GM23338 (cell line): ENCODE measurements at regions not wholly inside any gene's neighbourhood (a gene's known extent, or its start where the extent isn't known, plus 50 kb on each side); places are given as distances from the start of the nearest gene placed in this dataset.

Source experiments
- ATAC-seq: fragments of 200-7000 bp; cut with Tn5 transposase; 3 replicates; pipeline ENCODE4 v1.9.1; 2020
- DNase-seq: peaks from one replicate; pipeline ENCODE4 v3.0.0-alpha.2; 2015; ENCODE audit warnings: low spot score
- H2AFZ ChIP-seq: fragments of 200-600 bp; sonication (generic); 2 replicates; pipeline ENCODE4 v1.8.0; 2016; ENCODE audit warnings: antibody characterized with exemption, mild to moderate bottlenecking, moderate library complexity
- H3F3A ChIP-seq: fragments of 200-600 bp; sonication (generic); replicated peaks from 2 replicates; pipeline ENCODE4 v1.8.0; 2017; ENCODE audit warnings: antibody characterized with exemption, mixed run types, low read depth
- H3K27ac ChIP-seq: fragments of 200-600 bp; sonication (generic); 2 replicates; pipeline ENCODE4 v1.6.1; 2016; ENCODE audit warnings: low read depth
- H3K27me3 ChIP-seq: fragments of 200-600 bp; sonication (generic); 2 replicates; pipeline ENCODE4 v1.8.0; 2016; ENCODE audit warnings: mild to moderate bottlenecking, mixed run types, moderate library complexity; ENCODE audit not compliant: insufficient read depth
- H3K36me3 ChIP-seq: fragments of 200-600 bp; sonication (generic); 2 replicates; pipeline ENCODE4 v1.8.0; 2016; ENCODE audit warnings: mild to moderate bottlenecking; ENCODE audit not compliant: insufficient read depth
- H3K4me1 ChIP-seq: fragments of 200-600 bp; sonication (generic); 2 replicates; pipeline ENCODE4 v1.8.0; 2016; ENCODE audit warnings: mild to moderate bottlenecking, moderate library complexity; ENCODE audit not compliant: insufficient read depth
- H3K4me2 ChIP-seq: fragments of 200-600 bp; sonication (generic); 2 replicates; pipeline ENCODE4 v1.7.1; 2017; ENCODE audit warnings: mixed run types
- H3K4me3 ChIP-seq: fragments of 200-600 bp; sonication (generic); 2 replicates; pipeline ENCODE4 v1.6.1; 2016; ENCODE audit warnings: mixed run types
- H3K79me2 ChIP-seq: fragments of 200-600 bp; sonication (generic); replicated peaks from 2 replicates; pipeline ENCODE4 v1.8.0; 2017; ENCODE audit warnings: mild to moderate bottlenecking; ENCODE audit not compliant: insufficient read depth
- H3K9me2 ChIP-seq: fragments of 200-600 bp; sonication (generic); 2 replicates; pipeline ENCODE4 v1.8.0; 2017; ENCODE audit not compliant: insufficient read depth
- H4K20me1 ChIP-seq: fragments of 200-600 bp; sonication (generic); replicated peaks from 2 replicates; pipeline ENCODE4 v1.8.0; 2017; ENCODE audit warnings: mild to moderate bottlenecking; ENCODE audit not compliant: insufficient read depth
- H3K27ac Mint-ChIP-seq: 2 replicates; pipeline ENCODE4 v1.8.0; 2020; ENCODE audit warnings: inconsistent platforms, mild to moderate bottlenecking, moderate library complexity, mixed read lengths
- H3K27me3 Mint-ChIP-seq: 3 replicates; pipeline ENCODE4 v1.8.0; 2022; ENCODE audit warnings: low read depth, mild to moderate bottlenecking, moderate library complexity, mixed read lengths, inconsistent platforms; ENCODE audit not compliant: insufficient read depth, poor library complexity
- H3K36me3 Mint-ChIP-seq: 3 replicates; pipeline ENCODE4 v1.8.0; 2021; ENCODE audit warnings: low read depth, mild to moderate bottlenecking, inconsistent platforms, moderate library complexity, mixed read lengths
- H3K4me1 Mint-ChIP-seq: 3 replicates; pipeline ENCODE4 v1.8.0; 2020; ENCODE audit warnings: mild to moderate bottlenecking, inconsistent platforms, mixed read lengths
- H3K4me3 Mint-ChIP-seq: 3 replicates; pipeline ENCODE4 v1.8.0; 2021; ENCODE audit warnings: moderate library complexity, mild to moderate bottlenecking, inconsistent platforms, mixed read lengths
- H3K9me3 Mint-ChIP-seq: 3 replicates; pipeline ENCODE4 v1.8.0; 2020; ENCODE audit warnings: moderate library complexity, mild to moderate bottlenecking, inconsistent platforms, mixed read lengths
- CTCF ChIP-seq, 2 experiments: fragments of 200-600 bp in 1 of 2; sonication (generic) in 1 of 2; conservative IDR thresholded peaks; 2 replicates each; pipeline versions ENCODE4 v1.5.1 to v1.6.1; 2016 to 2017; ENCODE audit warnings: antibody characterized with exemption in 2 of 2, low read depth in 2 of 2, mild to moderate bottlenecking in 2 of 2, moderate library complexity in 1 of 2
- EZH2phosphoT487 ChIP-seq: fragments of 200-600 bp; sonication (generic); IDR thresholded peaks from one replicate; pipeline ENCODE4 v1.8.1; 2018; ENCODE audit warnings: antibody characterized with exemption; ENCODE audit not compliant: unreplicated experiment
- JUNB ChIP-seq: IDR thresholded peaks from one replicate; pipeline ENCODE4 v1.6.1; 2016; ENCODE audit warnings: antibody characterized with exemption; ENCODE audit not compliant: unreplicated experiment
- NANOG ChIP-seq: IDR thresholded peaks from 2 replicates; pipeline ENCODE4 v1.6.1; 2016; ENCODE audit warnings: antibody characterized with exemption, borderline replicate concordance
- POLR2AphosphoS5 ChIP-seq: IDR thresholded peaks from 2 replicates; pipeline ENCODE4 v1.6.1; 2016; ENCODE audit warnings: antibody characterized with exemption, low read depth
- STAT1 ChIP-seq: IDR thresholded peaks from one replicate; pipeline ENCODE4 v1.6.1; 2016; ENCODE audit warnings: antibody characterized with exemption; ENCODE audit not compliant: unreplicated experiment
- ZNF331 ChIP-seq: fragments of 250-450 bp; sonication (Bioruptor Pico); IDR thresholded peaks from 2 replicates; pipeline ENCODE4 v1.5.0; 2020; ENCODE audit warnings: low read depth, mild to moderate bottlenecking, moderate library complexity
- TF ChIP-seq, protein P1 (sequence below): IDR thresholded peaks from one replicate; pipeline ENCODE4 v1.6.1; 2018; ENCODE audit warnings: antibody characterized with exemption; ENCODE audit not compliant: unreplicated experiment
- TF ChIP-seq, protein P2 (sequence below): IDR thresholded peaks from 2 replicates; pipeline ENCODE4 v1.6.1; 2016; ENCODE audit warnings: antibody characterized with exemption
- TF ChIP-seq, protein P3 (sequence below): fragments of 250-450 bp; sonication (Bioruptor Pico); IDR thresholded peaks from 2 replicates; pipeline ENCODE4 v1.5.0; 2020; ENCODE audit warnings: mild to moderate bottlenecking, moderate library complexity

DNA sequence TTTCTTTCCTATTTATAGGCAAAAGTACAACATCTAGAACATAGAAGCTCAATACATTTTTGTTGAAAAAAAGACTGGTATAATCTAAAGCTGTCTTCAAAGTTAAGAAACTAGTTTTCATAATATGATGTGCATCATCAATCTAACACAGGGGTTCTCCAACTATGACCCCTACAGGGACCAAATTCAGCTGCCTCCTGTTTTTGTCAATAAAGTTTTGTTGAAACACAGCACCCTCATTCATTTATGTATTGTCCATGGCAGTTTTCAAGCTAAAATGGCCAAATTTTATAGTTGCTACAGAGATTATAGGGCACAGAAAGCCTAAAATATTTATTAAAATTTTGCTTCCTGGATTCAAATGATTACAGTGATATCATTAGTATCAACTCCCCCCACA, 452.9 kb downstream of the CCER1 start:
- no peaks in the 10 kb centered on the region for H3F3A ChIP-seq
- no peaks in the 10 kb centered on the region for H3K27me3 ChIP-seq
- H3K4me2 ChIP-seq = no peak overlapping the region
- Mint-ChIP-seq H3K36me3 (no peaks in the 10 kb centered on the region; the same call in 2 of the 3 replicates), H3K4me3 (no peak overlapping the region), H3K4me1 (no peaks in the 10 kb centered on the region), H3K9me3 (no peaks in the 10 kb centered on the region), H3K27ac (no peak overlapping the region), H3K27me3 (peaks cover 4% of the 10 kb centered on the region)
- no peaks in the 10 kb centered on the region for H4K20me1 ChIP-seq
- peaks cover 4% of the 10 kb centered on the region; the same call in 1 of the 2 replicates for H3K9me2 ChIP-seq
- no peak for ATAC-seq
- no peaks in the 10 kb centered on the region for H3K4me1 ChIP-seq
- H3K4me3 ChIP-seq = no peak overlapping the region
- H2AFZ ChIP-seq = no peak overlapping the region
- no peak overlapping the region for H3K27ac ChIP-seq
- DNase-seq = no peak
- no peaks in the 10 kb centered on the region for H3K36me3 ChIP-seq
- TF ChIP-seq JUNB (no peak), EZH2phosphoT487 (no peak)
- no peaks in the 10 kb centered on the region for H3K79me2 ChIP-seq

- Histone ChIP-seq H3K27me3 (no peaks in the 10 kb centered on the region), H3K36me3 (no peaks in the 10 kb centered on the region), H3K4me3 (no peak overlapping the region), H3K79me2 (no peaks in the 10 kb centered on the region), H3K4me2 (no peak overlapping the region), H3F3A (no peaks in the 10 kb centered on the region), H3K27ac (no peak overlapping the region), H4K20me1 (no peaks in the 10 kb centered on the region), H3K4me1 (no peaks in the 10 kb centered on the region), H2AFZ (no peak overlapping the region), H3K9me2 (peaks cover 4% of the 10 kb centered on the region; the same call in 1 of the 2 replicates)
- DNase-seq = no peak
- Mint-ChIP-seq H3K27me3 (peaks cover 4% of the 10 kb centered on the region), H3K4me1 (no peaks in the 10 kb centered on the region), H3K4me3 (no peak overlapping the region), H3K9me3 (no peaks in the 10 kb centered on the region), H3K36me3 (no peaks in the 10 kb centered on the region; the same call in 2 of the 3 replicates), H3K27ac (no peak overlapping the region)
- no peak for ATAC-seq
- no peak for TF ChIP-seq POLR2AphosphoS5
- TF ChIP-seq, protein P1, sequence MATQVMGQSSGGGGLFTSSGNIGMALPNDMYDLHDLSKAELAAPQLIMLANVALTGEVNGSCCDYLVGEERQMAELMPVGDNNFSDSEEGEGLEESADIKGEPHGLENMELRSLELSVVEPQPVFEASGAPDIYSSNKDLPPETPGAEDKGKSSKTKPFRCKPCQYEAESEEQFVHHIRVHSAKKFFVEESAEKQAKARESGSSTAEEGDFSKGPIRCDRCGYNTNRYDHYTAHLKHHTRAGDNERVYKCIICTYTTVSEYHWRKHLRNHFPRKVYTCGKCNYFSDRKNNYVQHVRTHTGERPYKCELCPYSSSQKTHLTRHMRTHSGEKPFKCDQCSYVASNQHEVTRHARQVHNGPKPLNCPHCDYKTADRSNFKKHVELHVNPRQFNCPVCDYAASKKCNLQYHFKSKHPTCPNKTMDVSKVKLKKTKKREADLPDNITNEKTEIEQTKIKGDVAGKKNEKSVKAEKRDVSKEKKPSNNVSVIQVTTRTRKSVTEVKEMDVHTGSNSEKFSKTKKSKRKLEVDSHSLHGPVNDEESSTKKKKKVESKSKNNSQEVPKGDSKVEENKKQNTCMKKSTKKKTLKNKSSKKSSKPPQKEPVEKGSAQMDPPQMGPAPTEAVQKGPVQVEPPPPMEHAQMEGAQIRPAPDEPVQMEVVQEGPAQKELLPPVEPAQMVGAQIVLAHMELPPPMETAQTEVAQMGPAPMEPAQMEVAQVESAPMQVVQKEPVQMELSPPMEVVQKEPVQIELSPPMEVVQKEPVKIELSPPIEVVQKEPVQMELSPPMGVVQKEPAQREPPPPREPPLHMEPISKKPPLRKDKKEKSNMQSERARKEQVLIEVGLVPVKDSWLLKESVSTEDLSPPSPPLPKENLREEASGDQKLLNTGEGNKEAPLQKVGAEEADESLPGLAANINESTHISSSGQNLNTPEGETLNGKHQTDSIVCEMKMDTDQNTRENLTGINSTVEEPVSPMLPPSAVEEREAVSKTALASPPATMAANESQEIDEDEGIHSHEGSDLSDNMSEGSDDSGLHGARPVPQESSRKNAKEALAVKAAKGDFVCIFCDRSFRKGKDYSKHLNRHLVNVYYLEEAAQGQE = no peak
- no peak for TF ChIP-seq CTCF (conservative IDR thresholded peaks at IDR 0.05; ENCODE audit: low read depth in 2 of 2)
- no peak for TF ChIP-seq STAT1
- TF ChIP-seq NANOG = no peak
- TF ChIP-seq ZNF331 = no peak
- TF ChIP-seq, protein P2, sequence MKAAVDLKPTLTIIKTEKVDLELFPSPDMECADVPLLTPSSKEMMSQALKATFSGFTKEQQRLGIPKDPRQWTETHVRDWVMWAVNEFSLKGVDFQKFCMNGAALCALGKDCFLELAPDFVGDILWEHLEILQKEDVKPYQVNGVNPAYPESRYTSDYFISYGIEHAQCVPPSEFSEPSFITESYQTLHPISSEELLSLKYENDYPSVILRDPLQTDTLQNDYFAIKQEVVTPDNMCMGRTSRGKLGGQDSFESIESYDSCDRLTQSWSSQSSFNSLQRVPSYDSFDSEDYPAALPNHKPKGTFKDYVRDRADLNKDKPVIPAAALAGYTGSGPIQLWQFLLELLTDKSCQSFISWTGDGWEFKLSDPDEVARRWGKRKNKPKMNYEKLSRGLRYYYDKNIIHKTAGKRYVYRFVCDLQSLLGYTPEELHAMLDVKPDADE = no peak
- no peak for TF ChIP-seq JUNB
- TF ChIP-seq, protein P3, sequence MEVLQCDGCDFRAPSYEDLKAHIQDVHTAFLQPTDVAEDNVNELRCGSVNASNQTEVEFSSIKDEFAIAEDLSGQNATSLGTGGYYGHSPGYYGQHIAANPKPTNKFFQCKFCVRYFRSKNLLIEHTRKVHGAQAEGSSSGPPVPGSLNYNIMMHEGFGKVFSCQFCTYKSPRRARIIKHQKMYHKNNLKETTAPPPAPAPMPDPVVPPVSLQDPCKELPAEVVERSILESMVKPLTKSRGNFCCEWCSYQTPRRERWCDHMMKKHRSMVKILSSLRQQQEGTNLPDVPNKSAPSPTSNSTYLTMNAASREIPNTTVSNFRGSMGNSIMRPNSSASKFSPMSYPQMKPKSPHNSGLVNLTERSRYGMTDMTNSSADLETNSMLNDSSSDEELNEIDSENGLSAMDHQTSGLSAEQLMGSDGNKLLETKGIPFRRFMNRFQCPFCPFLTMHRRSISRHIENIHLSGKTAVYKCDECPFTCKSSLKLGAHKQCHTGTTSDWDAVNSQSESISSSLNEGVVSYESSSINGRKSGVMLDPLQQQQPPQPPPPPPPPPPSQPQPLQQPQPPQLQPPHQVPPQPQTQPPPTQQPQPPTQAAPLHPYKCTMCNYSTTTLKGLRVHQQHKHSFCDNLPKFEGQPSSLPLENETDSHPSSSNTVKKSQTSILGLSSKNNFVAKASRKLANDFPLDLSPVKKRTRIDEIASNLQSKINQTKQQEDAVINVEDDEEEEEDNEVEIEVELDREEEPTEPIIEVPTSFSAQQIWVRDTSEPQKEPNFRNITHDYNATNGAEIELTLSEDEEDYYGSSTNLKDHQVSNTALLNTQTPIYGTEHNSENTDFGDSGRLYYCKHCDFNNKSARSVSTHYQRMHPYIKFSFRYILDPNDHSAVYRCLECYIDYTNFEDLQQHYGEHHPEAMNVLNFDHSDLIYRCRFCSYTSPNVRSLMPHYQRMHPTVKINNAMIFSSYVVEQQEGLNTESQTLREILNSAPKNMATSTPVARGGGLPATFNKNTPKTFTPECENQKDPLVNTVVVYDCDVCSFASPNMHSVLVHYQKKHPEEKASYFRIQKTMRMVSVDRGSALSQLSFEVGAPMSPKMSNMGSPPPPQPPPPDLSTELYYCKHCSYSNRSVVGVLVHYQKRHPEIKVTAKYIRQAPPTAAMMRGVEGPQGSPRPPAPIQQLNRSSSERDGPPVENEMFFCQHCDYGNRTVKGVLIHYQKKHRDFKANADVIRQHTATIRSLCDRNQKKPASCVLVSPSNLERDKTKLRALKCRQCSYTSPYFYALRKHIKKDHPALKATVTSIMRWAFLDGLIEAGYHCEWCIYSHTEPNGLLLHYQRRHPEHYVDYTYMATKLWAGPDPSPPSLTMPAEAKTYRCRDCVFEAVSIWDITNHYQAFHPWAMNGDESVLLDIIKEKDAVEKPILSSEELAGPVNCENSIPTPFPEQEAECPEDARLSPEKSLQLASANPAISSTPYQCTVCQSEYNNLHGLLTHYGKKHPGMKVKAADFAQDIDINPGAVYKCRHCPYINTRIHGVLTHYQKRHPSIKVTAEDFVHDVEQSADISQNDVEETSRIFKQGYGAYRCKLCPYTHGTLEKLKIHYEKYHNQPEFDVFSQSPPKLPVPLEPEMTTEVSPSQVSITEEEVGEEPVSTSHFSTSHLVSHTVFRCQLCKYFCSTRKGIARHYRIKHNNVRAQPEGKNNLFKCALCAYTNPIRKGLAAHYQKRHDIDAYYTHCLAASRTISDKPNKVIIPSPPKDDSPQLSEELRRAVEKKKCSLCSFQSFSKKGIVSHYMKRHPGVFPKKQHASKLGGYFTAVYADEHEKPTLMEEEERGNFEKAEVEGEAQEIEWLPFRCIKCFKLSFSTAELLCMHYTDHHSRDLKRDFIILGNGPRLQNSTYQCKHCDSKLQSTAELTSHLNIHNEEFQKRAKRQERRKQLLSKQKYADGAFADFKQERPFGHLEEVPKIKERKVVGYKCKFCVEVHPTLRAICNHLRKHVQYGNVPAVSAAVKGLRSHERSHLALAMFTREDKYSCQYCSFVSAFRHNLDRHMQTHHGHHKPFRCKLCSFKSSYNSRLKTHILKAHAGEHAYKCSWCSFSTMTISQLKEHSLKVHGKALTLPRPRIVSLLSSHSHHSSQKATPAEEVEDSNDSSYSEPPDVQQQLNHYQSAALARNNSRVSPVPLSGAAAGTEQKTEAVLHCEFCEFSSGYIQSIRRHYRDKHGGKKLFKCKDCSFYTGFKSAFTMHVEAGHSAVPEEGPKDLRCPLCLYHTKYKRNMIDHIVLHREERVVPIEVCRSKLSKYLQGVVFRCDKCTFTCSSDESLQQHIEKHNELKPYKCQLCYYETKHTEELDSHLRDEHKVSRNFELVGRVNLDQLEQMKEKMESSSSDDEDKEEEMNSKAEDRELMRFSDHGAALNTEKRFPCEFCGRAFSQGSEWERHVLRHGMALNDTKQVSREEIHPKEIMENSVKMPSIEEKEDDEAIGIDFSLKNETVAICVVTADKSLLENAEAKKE (CRISPR knock-in tag) = no peak
Observed at GRCh38 chr12:90501412-90501811, 453.6 kb downstream of the CCER1 start.
